Uterus (tissue), 3 donors: ENCODE measurements at regions not wholly inside any gene's neighbourhood (a gene's known extent, or its start where the extent isn't known, plus 50 kb on each side); places are given as distances from the start of the nearest gene placed in this dataset.

Experiments used
- DNase-seq, 2 donors: peaks; one replicate each; pipeline ENCODE4 v3.0.0-alpha.2; 2019 to 2020
- H3K27ac ChIP-seq, 2 donors: fragments of 200-600 bp; sonication (generic); 1 replicate in 1 of 2; 2 replicates in 1 of 2; pipeline ENCODE4 v1.5.1; 2016 to 2018
- H3K27me3 ChIP-seq, 2 donors: fragments of 200-600 bp; sonication (generic); one replicate each; pipeline ENCODE4 v1.5.1; 2018 to 2019; ENCODE audit warnings: control low read depth in 1 of 2
- H3K36me3 ChIP-seq, 2 donors: fragments of 200-600 bp; sonication (generic); one replicate each; pipeline ENCODE4 v1.5.1; 2019; ENCODE audit warnings: control low read depth in 1 of 2
- H3K4me1 ChIP-seq, 2 donors: fragments of 200-600 bp; sonication (generic); one replicate each; pipeline ENCODE4 v1.5.1; 2018 to 2019; ENCODE audit warnings: control low read depth in 1 of 2
- H3K4me3 ChIP-seq, 2 donors: fragments of 200-600 bp; sonication (generic); 1 replicate in 1 of 2; 2 replicates in 1 of 2; pipeline ENCODE4 v1.5.1; 2018 to 2019; ENCODE audit warnings: mild to moderate bottlenecking in 1 of 2
- H3K9me3 ChIP-seq, 2 donors: fragments of 200-600 bp; sonication (generic); one replicate each; pipeline ENCODE4 v1.5.1; 2019; ENCODE audit warnings: control low read depth in 1 of 2
- CTCF ChIP-seq, 4 experiments: fragments of 200-600 bp in 2 of 4; fragments of 450-650 bp in 2 of 4; sonication (generic) in 2 of 4; IDR thresholded peaks; one replicate each; pipeline ENCODE4 v1.5.1; 2016 to 2019; ENCODE audit warnings: antibody characterized with exemption in 4 of 4, mild to moderate bottlenecking in 2 of 4, moderate library complexity in 1 of 4
- POLR2A ChIP-seq, 2 donors: fragments of 450-650 bp; IDR thresholded peaks; one replicate each; pipeline ENCODE4 v1.6.1; 2016; ENCODE audit warnings: antibody characterized with exemption in 2 of 2, mild to moderate bottlenecking in 1 of 2, moderate library complexity in 1 of 2
- intact Hi-C: fragments of 100-400 bp; cut with DNase I; formaldehyde crosslinking; loops from one replicate; pipeline ENCODE4 v1.15.1; 2023; ENCODE audit warnings: low total_unique reads
- donor health status: DM: yes; HTN: yes; CAD: no.

GRCh38 chr14:22296722-22297121 is 292.3 kb downstream of the DAD1 start:
- H3K36me3 ChIP-seq = no peaks in the 10 kb centered on the region
- no peaks in the 10 kb centered on the region for H3K4me1 ChIP-seq
- TF ChIP-seq POLR2A (IDR thresholded peaks at IDR 0.05) (no peak), CTCF (IDR thresholded peaks at IDR 0.05) (no peak)
- no peaks in the 10 kb centered on the region for H3K27me3 ChIP-seq
- intact Hi-C loops = no loop called here
- H3K27ac ChIP-seq = no peak overlapping the region
- DNase-seq = no peak
- no peak overlapping the region for H3K4me3 ChIP-seq
- no peaks in the 10 kb centered on the region for H3K9me3 ChIP-seq

- Histone ChIP-seq H3K36me3 (no peaks in the 10 kb centered on the region), H3K27me3 (no peaks in the 10 kb centered on the region), H3K4me3 (no peak overlapping the region), H3K27ac (no peak overlapping the region), H3K4me1 (no peaks in the 10 kb centered on the region), H3K9me3 (no peaks in the 10 kb centered on the region)
- intact Hi-C loops = no loop called here
- TF ChIP-seq CTCF (IDR thresholded peaks at IDR 0.05) = no peak
- TF ChIP-seq POLR2A (IDR thresholded peaks at IDR 0.05) = no peak
- no peak for DNase-seq
These were observed 292.9 kb downstream of the DAD1 start for GRCh38 chr14:22296088-22296487.

GRCh38 chr14:22291406-22291805 is 297.6 kb downstream of the DAD1 start:
- TF ChIP-seq CTCF (IDR thresholded peaks at IDR 0.05) (no peak), POLR2A (IDR thresholded peaks at IDR 0.05) (no peak)
- Histone ChIP-seq H3K9me3 (no peaks in the 10 kb centered on the region), H3K4me3 (no peak overlapping the region), H3K27me3 (no peaks in the 10 kb centered on the region), H3K36me3 (no peaks in the 10 kb centered on the region), H3K27ac (no peak overlapping the region), H3K4me1 (no peaks in the 10 kb centered on the region)
- no peak for DNase-seq
- intact Hi-C loops = no loop called here

- intact Hi-C loops = no loop called here
- Histone ChIP-seq H3K4me3 (no peak overlapping the region), H3K27ac (no peak overlapping the region), H3K9me3 (no peaks in the 10 kb centered on the region), H3K36me3 (no peaks in the 10 kb centered on the region), H3K4me1 (no peaks in the 10 kb centered on the region), H3K27me3 (no peaks in the 10 kb centered on the region)
- DNase-seq = no peak
- TF ChIP-seq POLR2A (IDR thresholded peaks at IDR 0.05) (no peak), CTCF (IDR thresholded peaks at IDR 0.05) (no peak)
These were observed 299.5 kb downstream of the DAD1 start for GRCh38 chr14:22289570-22289969.

- no peaks in the 10 kb centered on the region for H3K36me3 ChIP-seq
- DNase-seq = no peak
- TF ChIP-seq POLR2A (IDR thresholded peaks at IDR 0.05) (no peak), CTCF (IDR thresholded peaks at IDR 0.05) (no peak)
- intact Hi-C loops = no loop called here
- no peaks in the 10 kb centered on the region for H3K27me3 ChIP-seq
- no peak overlapping the region for H3K4me3 ChIP-seq
- no peaks in the 10 kb centered on the region for H3K4me1 ChIP-seq
- H3K27ac ChIP-seq = no peak overlapping the region
- H3K9me3 ChIP-seq = no peaks in the 10 kb centered on the region
These were observed 303.0 kb downstream of the DAD1 start for GRCh38 chr14:22285991-22286390.
